H9 (cell line): ENCODE measurements at regions not wholly inside any gene's neighbourhood (a gene's known extent, or its start where the extent isn't known, plus 50 kb on each side); places are given as distances from the start of the nearest gene placed in this dataset.

Experiments used
- DNase-seq: peaks from one replicate; pipeline ENCODE4 v3.0.0-alpha.2; 2017
- H2AFZ ChIP-seq: one replicate; pipeline ENCODE4 v1.6.1; 2013; ENCODE audit warnings: mild to moderate bottlenecking, low read length, control low read depth, moderate library complexity
- H2AK5ac ChIP-seq: 2 replicates; pipeline ENCODE4 v1.6.1; 2013; ENCODE audit warnings: low read length, control low read depth, mixed read lengths; ENCODE audit not compliant: insufficient read length
- H2BK120ac ChIP-seq: one replicate; pipeline ENCODE4 v1.6.1; 2013; ENCODE audit warnings: low read depth, mild to moderate bottlenecking, low read length, control low read depth, inconsistent platforms; ENCODE audit not compliant: poor library complexity, severe bottlenecking
- H2BK12ac ChIP-seq: 2 replicates; pipeline ENCODE4 v1.6.1; 2013; ENCODE audit warnings: low read length, control low read depth, mixed read lengths, low read depth; ENCODE audit not compliant: insufficient read length
- H2BK15ac ChIP-seq: 2 replicates; pipeline ENCODE4 v1.6.1; 2013; ENCODE audit warnings: low read depth, low read length, control low read depth
- H2BK20ac ChIP-seq: one replicate; pipeline ENCODE4 v1.6.1; 2013; ENCODE audit warnings: low read depth, mild to moderate bottlenecking, low read length, control low read depth, inconsistent platforms; ENCODE audit not compliant: poor library complexity, severe bottlenecking
- H2BK5ac ChIP-seq: 2 replicates; pipeline ENCODE4 v1.6.1; 2013; ENCODE audit warnings: low read length, control low read depth, mixed read lengths; ENCODE audit not compliant: insufficient read length
- H3K14ac ChIP-seq: 2 replicates; pipeline ENCODE4 v1.6.1; 2013; ENCODE audit warnings: low read length, control low read depth; ENCODE audit not compliant: insufficient read depth
- H3K18ac ChIP-seq: 2 replicates; pipeline ENCODE4 v1.6.1; 2013; ENCODE audit warnings: low read depth, mild to moderate bottlenecking, mixed read lengths, low read length, control low read depth; ENCODE audit not compliant: insufficient read length
- H3K23ac ChIP-seq: 2 replicates; pipeline ENCODE4 v1.6.1; 2013; ENCODE audit warnings: low read length, control low read depth, mixed read lengths, low read depth; ENCODE audit not compliant: insufficient read length
- H3K23me2 ChIP-seq: 2 replicates; pipeline ENCODE4 v1.6.1; 2013; ENCODE audit warnings: low read depth, mild to moderate bottlenecking, mixed read lengths, low read length, control low read depth; ENCODE audit not compliant: insufficient read length, poor library complexity, severe bottlenecking
- H3K27ac ChIP-seq: 2 replicates; pipeline ENCODE4 v1.5.1; 2013; ENCODE audit warnings: low read length, control low read depth, mixed read lengths, low read depth; ENCODE audit not compliant: insufficient read length
- H3K27me3 ChIP-seq: 2 replicates; pipeline ENCODE4 v1.6.1; 2013; ENCODE audit warnings: low read length, control low read depth, inconsistent platforms; ENCODE audit not compliant: insufficient read depth
- H3K4ac ChIP-seq: 2 replicates; pipeline ENCODE4 v1.6.1; 2013; ENCODE audit warnings: low read depth, mild to moderate bottlenecking, control low read depth, inconsistent platforms, low read length, moderate library complexity
- H3K4me1 ChIP-seq: 2 replicates; pipeline ENCODE4 v1.6.1; 2013; ENCODE audit warnings: low read length, control low read depth, inconsistent platforms; ENCODE audit not compliant: insufficient read depth
- H3K4me2 ChIP-seq: 2 replicates; pipeline ENCODE4 v1.6.1; 2013; ENCODE audit warnings: low read length, control low read depth, mixed read lengths; ENCODE audit not compliant: insufficient read length, insufficient read depth
- H3K56ac ChIP-seq: 2 replicates; pipeline ENCODE4 v1.6.1; 2013; ENCODE audit warnings: low read depth, mild to moderate bottlenecking, mixed read lengths, low read length, control low read depth; ENCODE audit not compliant: insufficient read length
- H3K79me1 ChIP-seq: 2 replicates; pipeline ENCODE4 v1.6.1; 2013; ENCODE audit warnings: low read depth, mild to moderate bottlenecking, moderate library complexity, low read length, control low read depth, inconsistent platforms; ENCODE audit not compliant: insufficient read depth, poor library complexity, severe bottlenecking
- H3K79me2 ChIP-seq: 2 replicates; pipeline ENCODE4 v1.6.1; 2013; ENCODE audit warnings: low read length, control low read depth, inconsistent platforms; ENCODE audit not compliant: insufficient read depth
- H3K9ac ChIP-seq: 2 replicates; pipeline ENCODE4 v1.6.1; 2013; ENCODE audit warnings: low read length, control low read depth, mixed read lengths; ENCODE audit not compliant: insufficient read length; ENCODE audit errors: extremely low read depth
- H3K9me3 ChIP-seq: one replicate; pipeline ENCODE4 v1.6.1; 2013; ENCODE audit warnings: low read depth, low read length, inconsistent platforms; ENCODE audit not compliant: control insufficient read depth
- H3T11ph ChIP-seq: one replicate; pipeline ENCODE4 v1.6.1; 2013; ENCODE audit warnings: mild to moderate bottlenecking, low read length, control low read depth, inconsistent platforms
- H4K20me1 ChIP-seq: one replicate; pipeline ENCODE4 v1.6.1; 2013; ENCODE audit not compliant: control insufficient read depth, insufficient read length, insufficient read depth
- H4K5ac ChIP-seq: 2 replicates; pipeline ENCODE4 v1.6.1; 2013; ENCODE audit warnings: low read depth, mild to moderate bottlenecking, mixed read lengths, low read length, control low read depth; ENCODE audit not compliant: insufficient read length
- H4K8ac ChIP-seq: replicated peaks from 2 replicates; pipeline ENCODE4 v1.6.1; 2013; ENCODE audit warnings: low read length, control low read depth, mixed read lengths, low read depth; ENCODE audit not compliant: insufficient read length
- H4K91ac ChIP-seq: 2 replicates; pipeline ENCODE4 v1.6.1; 2013; ENCODE audit warnings: low read depth, mild to moderate bottlenecking, moderate library complexity, mixed read lengths, low read length, control low read depth; ENCODE audit not compliant: insufficient read length
- H3K27ac Mint-ChIP-seq, 3 experiments: 2 replicates in 2 of 3; 3 replicates in 1 of 3; pipeline ENCODE4 v1.8.0; 2020 to 2021; ENCODE audit warnings: mixed read lengths in 3 of 3, mild to moderate bottlenecking in 1 of 3, moderate library complexity in 1 of 3
- H3K27me3 Mint-ChIP-seq: 2 replicates; pipeline ENCODE4 v1.8.0; 2021; ENCODE audit warnings: low read depth, mild to moderate bottlenecking, moderate library complexity, mixed read lengths
- H3K36me3 Mint-ChIP-seq, 3 experiments: 2 replicates in 2 of 3; 3 replicates in 1 of 3; pipeline ENCODE4 v1.8.0; 2020 to 2021; ENCODE audit warnings: low read depth in 3 of 3, mixed read lengths in 3 of 3; ENCODE audit not compliant: insufficient read depth in 1 of 3
- H3K4me1 Mint-ChIP-seq, 2 experiments: 2 replicates each; pipeline ENCODE4 v1.8.0; 2020; ENCODE audit warnings: mixed read lengths in 2 of 2
- H3K4me3 Mint-ChIP-seq, 2 experiments: 2 replicates in 1 of 2; 3 replicates in 1 of 2; pipeline ENCODE4 v1.8.0; 2020 to 2021; ENCODE audit warnings: mild to moderate bottlenecking in 2 of 2, mixed read lengths in 2 of 2, moderate library complexity in 1 of 2
- H3K9me3 Mint-ChIP-seq, 2 experiments: 2 replicates in 1 of 2; 3 replicates in 1 of 2; pipeline ENCODE4 v1.8.0; 2020; ENCODE audit warnings: mild to moderate bottlenecking in 2 of 2, mixed read lengths in 2 of 2, moderate library complexity in 1 of 2
- WGBS: extraction: QIAGEN DNeasy Blood & Tissue Kit; methylation state at CpG from one replicate; pipeline ENCODE4 v1.1.7; 2013; ENCODE audit warnings: missing lambda C conversion rate, low lambda C conversion rate, mixed read lengths; ENCODE audit not compliant: insufficient read length; ENCODE audit errors: extremely low coverage; 5-methylcytosine and 5-hydroxymethylcytosine counted together
- TF ChIP-seq, protein P1 (sequence below): fragments of 200-600 bp; sonication (generic); conservative IDR thresholded peaks from 3 replicates; pipeline ENCODE4 v1.8.0; 2021; ENCODE audit warnings: antibody characterized with exemption, mild to moderate bottlenecking

DNA sequence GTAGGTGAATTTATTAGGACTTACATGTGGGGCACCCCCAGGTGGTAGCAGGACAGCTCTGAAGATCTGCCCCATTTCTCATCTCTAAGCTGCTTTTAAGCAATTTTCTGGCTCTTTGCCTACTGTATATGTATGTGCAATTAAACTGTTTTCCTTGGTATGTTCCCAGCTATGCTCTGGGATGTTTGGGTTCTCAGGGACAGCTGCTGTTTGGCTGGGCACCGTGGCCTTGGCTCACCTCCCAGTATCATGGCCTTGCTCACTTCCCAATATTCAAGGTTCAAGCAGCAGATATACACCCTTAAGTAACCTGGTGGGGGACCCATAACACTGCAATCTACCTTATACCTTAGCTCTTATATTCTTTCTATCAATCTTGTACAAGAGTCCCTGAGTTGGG is 53.7 kb upstream of the KITLG start:
- H3K23ac ChIP-seq, result no peak overlapping the region
- no peak overlapping the region for H2BK15ac ChIP-seq
- H3K4me2 ChIP-seq, result no peak overlapping the region
- H3K18ac ChIP-seq, result no peak overlapping the region
- no peaks in the 10 kb centered on the region for H3K79me1 ChIP-seq
- no peak overlapping the region for H2BK120ac ChIP-seq
- no peak overlapping the region for H4K91ac ChIP-seq
- no peak overlapping the region for H2AK5ac ChIP-seq
- H4K5ac ChIP-seq, result no peak overlapping the region
- H4K8ac ChIP-seq, result no peak overlapping the region
- Mint-ChIP-seq H3K9me3 (no peaks in the 10 kb centered on the region), H3K4me3 (no peak overlapping the region), H3K4me1 (peaks cover 3 to 6% of the 10 kb centered on the region in 2 experiments; a peak in 3 of 4 replicates), H3K36me3 (no peaks in the 10 kb centered on the region), H3K27ac (no peak overlapping the region), H3K27me3 (no peaks in the 10 kb centered on the region)
- no peak for DNase-seq
- H3K9me3 ChIP-seq, result no peaks in the 10 kb centered on the region
- no peak overlapping the region for H3K27ac ChIP-seq
- H3K14ac ChIP-seq, result no peak overlapping the region
- no peak overlapping the region for H2BK12ac ChIP-seq
- no peaks in the 10 kb centered on the region for H3K4me1 ChIP-seq
- H3K27me3 ChIP-seq, result no peaks in the 10 kb centered on the region
- TF ChIP-seq, protein P1, sequence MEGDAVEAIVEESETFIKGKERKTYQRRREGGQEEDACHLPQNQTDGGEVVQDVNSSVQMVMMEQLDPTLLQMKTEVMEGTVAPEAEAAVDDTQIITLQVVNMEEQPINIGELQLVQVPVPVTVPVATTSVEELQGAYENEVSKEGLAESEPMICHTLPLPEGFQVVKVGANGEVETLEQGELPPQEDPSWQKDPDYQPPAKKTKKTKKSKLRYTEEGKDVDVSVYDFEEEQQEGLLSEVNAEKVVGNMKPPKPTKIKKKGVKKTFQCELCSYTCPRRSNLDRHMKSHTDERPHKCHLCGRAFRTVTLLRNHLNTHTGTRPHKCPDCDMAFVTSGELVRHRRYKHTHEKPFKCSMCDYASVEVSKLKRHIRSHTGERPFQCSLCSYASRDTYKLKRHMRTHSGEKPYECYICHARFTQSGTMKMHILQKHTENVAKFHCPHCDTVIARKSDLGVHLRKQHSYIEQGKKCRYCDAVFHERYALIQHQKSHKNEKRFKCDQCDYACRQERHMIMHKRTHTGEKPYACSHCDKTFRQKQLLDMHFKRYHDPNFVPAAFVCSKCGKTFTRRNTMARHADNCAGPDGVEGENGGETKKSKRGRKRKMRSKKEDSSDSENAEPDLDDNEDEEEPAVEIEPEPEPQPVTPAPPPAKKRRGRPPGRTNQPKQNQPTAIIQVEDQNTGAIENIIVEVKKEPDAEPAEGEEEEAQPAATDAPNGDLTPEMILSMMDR, result no peak
- H2BK20ac ChIP-seq, result no peak overlapping the region
- no CpG with 5 or more reads among the region's 1 CpG for WGBS
- no peaks in the 10 kb centered on the region for H3K23me2 ChIP-seq
- H4K20me1 ChIP-seq, result no peaks in the 10 kb centered on the region
- H2BK5ac ChIP-seq, result no peak overlapping the region
- no peak overlapping the region for H3T11ph ChIP-seq
- H3K56ac ChIP-seq, result no peak overlapping the region
- H2AFZ ChIP-seq, result no peak overlapping the region
- no peak overlapping the region for H3K4ac ChIP-seq
- no peak overlapping the region for H3K9ac ChIP-seq
- H3K79me2 ChIP-seq, result no peaks in the 10 kb centered on the region
